Cardiac fibroblast (primary cell): ENCODE measurements at regions not wholly inside any gene's neighbourhood (a gene's known extent, or its start where the extent isn't known, plus 50 kb on each side); places are given as distances from the start of the nearest gene placed in this dataset.

Source experiments
- DNase-seq, 2 donors: peaks; one replicate each; pipeline versions ENCODE4 v3.0.0 to v3.0.0-alpha.2; 2010; ENCODE audit warnings: low read depth in 2 of 2
- H3K4me3 ChIP-seq, 2 donors: replicated peaks in 1 of 2; 1 replicate in 1 of 2; 2 replicates in 1 of 2; pipeline ENCODE4 v1.5.1; 2011; ENCODE audit warnings: low read depth in 2 of 2, low read length in 2 of 2, mild to moderate bottlenecking in 2 of 2, moderate library complexity in 1 of 2
- TF ChIP-seq, protein P1 (sequence below): IDR thresholded peaks from one replicate; pipeline ENCODE4 v1.5.1; 2011; ENCODE audit warnings: low read depth, mild to moderate bottlenecking, low read length, inconsistent platforms

DNA sequence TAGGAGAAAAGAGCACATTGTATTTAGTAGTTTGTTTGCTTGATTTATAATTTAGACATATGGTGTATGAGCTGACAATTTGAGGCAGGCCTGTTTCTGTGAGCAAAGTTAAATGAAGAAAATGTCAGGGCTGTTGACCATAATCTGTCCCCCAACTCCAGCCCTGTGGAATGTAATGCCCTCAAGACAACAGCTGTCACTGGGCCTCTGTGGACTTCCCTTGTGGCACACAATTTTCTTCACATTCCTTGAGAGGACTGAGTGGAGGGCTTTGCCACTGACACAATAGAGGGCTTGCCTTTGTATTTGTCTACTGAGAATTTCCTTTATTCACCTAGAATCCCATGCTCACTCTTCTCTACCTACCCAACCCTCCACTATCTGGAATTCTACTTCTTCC is 141.2 kb upstream of the CD180 start:
- no peak for DNase-seq
- TF ChIP-seq, protein P1, sequence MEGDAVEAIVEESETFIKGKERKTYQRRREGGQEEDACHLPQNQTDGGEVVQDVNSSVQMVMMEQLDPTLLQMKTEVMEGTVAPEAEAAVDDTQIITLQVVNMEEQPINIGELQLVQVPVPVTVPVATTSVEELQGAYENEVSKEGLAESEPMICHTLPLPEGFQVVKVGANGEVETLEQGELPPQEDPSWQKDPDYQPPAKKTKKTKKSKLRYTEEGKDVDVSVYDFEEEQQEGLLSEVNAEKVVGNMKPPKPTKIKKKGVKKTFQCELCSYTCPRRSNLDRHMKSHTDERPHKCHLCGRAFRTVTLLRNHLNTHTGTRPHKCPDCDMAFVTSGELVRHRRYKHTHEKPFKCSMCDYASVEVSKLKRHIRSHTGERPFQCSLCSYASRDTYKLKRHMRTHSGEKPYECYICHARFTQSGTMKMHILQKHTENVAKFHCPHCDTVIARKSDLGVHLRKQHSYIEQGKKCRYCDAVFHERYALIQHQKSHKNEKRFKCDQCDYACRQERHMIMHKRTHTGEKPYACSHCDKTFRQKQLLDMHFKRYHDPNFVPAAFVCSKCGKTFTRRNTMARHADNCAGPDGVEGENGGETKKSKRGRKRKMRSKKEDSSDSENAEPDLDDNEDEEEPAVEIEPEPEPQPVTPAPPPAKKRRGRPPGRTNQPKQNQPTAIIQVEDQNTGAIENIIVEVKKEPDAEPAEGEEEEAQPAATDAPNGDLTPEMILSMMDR, result no peak
- H3K4me3 ChIP-seq, result no peak overlapping the region

DNA sequence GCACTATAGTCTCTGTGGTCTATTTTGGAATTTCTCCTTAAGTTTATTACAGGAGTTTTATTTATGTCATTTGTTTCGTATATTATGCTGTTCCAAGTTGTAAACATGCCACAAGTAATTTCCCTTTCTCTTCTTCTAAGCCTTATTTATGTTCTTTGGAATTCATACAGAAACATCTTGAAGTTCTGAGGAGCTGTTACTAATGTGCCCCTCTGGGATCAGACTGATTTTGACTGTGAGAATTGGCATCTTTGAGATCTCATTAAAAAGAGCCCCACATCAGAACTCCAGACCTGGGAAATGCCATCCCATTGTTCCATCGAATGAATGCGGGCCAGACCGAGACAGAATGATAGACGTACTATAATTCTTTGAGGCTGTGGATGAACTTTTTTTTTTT is 138.8 kb upstream of the CD180 start:
- TF ChIP-seq, protein P1, result no peak
- DNase-seq, result no peak
- no peak overlapping the region for H3K4me3 ChIP-seq

DNA sequence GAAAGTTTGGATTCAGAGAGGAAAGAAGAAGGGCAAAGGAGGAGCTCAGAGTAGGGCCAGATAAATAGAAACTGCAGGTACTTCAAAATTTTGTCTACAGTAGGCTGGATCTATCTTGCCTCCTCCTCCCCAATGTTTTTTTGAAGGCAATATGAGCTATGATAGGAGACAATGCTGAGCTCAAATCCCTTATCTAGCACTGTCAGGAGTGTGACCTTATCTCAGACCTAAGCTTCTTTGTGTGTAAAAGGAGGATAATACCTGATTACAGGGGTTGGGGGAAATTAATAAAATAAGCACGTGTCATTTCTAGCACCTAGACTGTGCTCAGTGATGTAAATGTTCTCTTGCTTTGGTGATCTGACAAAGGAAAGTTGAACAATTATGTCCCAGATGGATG is 137.8 kb upstream of the CD180 start:
- no peak overlapping the region for H3K4me3 ChIP-seq
- no peak for DNase-seq
- TF ChIP-seq, protein P1, result no peak

DNA sequence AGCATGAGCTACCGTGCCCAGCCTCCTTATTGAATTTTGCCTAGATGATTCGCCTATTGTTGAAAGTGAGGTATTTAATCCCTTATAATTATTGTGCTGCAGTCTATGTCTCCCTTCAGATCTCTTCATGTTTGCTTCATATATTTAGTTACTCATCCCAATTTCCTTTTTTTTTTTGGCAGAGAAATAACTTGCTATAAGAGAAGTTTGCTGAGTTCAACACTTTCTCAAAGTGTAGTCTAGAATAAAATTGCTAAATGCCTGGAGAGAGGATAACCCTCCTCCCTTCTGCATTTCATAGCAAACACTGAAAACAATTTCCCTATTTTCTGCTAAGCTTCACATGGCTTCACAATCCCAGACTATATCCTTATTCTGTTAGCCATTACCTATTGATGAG is 136.6 kb upstream of the CD180 start:
- no peak for DNase-seq
- no peak overlapping the region for H3K4me3 ChIP-seq
- TF ChIP-seq, protein P1, result no peak

DNA sequence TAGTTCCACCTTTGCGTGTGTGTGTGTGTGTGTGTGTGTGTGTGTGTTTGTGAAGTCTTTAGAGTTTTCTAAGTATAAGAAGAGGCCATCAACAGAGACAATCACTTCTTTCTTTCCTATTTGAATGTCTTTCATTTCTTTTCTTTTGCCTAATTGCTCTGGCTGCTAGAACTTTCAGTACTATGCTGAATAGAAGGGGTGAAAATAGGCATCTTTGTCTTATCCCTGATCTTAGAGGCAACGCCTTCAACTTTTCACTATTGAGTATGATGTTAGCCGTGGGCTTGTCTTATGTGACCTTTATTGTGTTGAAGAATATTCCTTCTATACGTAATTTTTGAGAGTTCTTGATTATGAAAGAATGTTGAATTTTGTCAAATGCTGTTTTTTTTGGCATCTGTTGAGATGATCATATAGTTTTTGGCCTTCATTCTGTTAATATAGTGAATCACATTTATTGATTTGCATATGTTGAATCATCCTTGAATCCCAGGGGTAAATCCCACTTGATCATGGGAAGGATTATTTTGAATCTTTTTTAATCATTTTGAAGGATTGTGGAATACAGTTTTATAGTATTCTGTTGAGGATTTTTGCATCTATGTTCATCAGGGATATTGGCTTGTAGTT is 134.8 kb upstream of the CD180 start:
- DNase-seq, result peak in 1 of 2 donors; percentile 83
- TF ChIP-seq, protein P1, result no peak
- H3K4me3 ChIP-seq, result no peak overlapping the region

DNA sequence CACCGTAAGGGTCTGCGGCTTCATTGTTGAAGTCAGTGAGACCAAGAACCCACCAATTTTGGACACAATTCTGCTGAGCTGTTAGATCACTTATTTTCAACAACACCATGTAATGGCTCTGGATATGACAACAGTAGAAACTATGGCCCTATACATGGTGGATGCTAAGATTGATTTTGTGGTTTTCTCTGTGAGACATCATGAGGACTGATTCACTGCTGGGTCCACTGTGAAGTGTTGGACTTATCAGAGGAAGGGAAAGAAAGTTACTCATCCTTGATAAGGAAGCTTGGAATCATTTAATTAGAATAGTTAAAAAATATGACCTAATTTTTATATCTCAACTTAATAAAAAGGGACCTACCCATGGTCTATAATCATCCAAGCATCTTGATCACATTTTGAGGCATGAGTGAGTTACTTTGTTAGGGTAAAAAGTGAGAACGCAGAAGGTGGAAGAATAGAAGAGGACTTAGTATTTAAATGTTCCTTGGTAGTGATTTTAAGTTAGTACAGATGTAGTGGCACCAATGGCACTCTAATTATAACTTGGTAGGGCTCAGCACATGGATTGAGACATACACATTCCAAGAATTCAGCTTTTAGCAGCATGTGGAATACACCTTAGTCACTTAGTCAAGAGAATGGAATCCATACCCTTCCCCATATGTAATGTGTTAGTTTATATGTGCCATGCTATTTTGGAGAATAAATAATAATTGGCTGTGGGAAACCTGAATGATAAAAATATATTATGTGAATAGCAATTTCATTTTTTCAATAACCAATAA is 123.5 kb upstream of the CD180 start:
- no peak overlapping the region for H3K4me3 ChIP-seq
- TF ChIP-seq, protein P1, result no peak
- DNase-seq, result peak in 1 of 2 donors; percentile 18
